ENCODE measurements at regions not wholly inside any gene's neighbourhood (a gene's known extent, or its start where the extent isn't known, plus 50 kb on each side); places are given as distances from the start of the nearest gene placed in this dataset.

GRCh38 chr14:98433436-98433835 is 838.6 kb downstream of the BCL11B start:
- no peak for TF ChIP-seq CTCF (IDR thresholded peaks at IDR 0.05)
- TF ChIP-seq POLR2A (IDR thresholded peaks at IDR 0.05) = no peak
- TF ChIP-seq POLR2AphosphoS5 (IDR thresholded peaks at IDR 0.05) = no peak
- Histone ChIP-seq H3K4me3 (no peak overlapping the region), H3K36me3 (no peaks in the 10 kb centered on the region), H3K27ac (no peak overlapping the region), H3K27me3 (replicated peaks; ENCODE audit: insufficient read depth) (no peaks in the 10 kb centered on the region), H3K4me1 (replicated peaks) (no peaks in the 10 kb centered on the region), H3K9me3 (no peaks in the 10 kb centered on the region)
- intact Hi-C loops (cut with DNase I) = no loop called here
- WGBS = 73% methylated on average over 4 of the region's 4 CpGs
- no peak for DNase-seq (ENCODE audit: low spot score)

GRCh38 chr14:98437113-98437512 is 834.9 kb downstream of the BCL11B start:
- no peaks in the 10 kb centered on the region for H3K9me3 ChIP-seq
- no peak overlapping the region for H3K4me3 ChIP-seq
- intact Hi-C loops (cut with DNase I) = no loop called here
- no peak overlapping the region for H3K27ac ChIP-seq
- DNase-seq (ENCODE audit: low spot score) = no peak
- H3K4me1 ChIP-seq (replicated peaks) = no peaks in the 10 kb centered on the region
- H3K27me3 ChIP-seq (replicated peaks; ENCODE audit: insufficient read depth) = no peaks in the 10 kb centered on the region
- WGBS = 96% methylated on average over 2 of the region's 2 CpGs
- no peak for TF ChIP-seq POLR2A (IDR thresholded peaks at IDR 0.05)
- TF ChIP-seq CTCF (IDR thresholded peaks at IDR 0.05) = no peak
- no peaks in the 10 kb centered on the region for H3K36me3 ChIP-seq

GRCh38 chr14:98444077-98444476 is 827.9 kb downstream of the BCL11B start:
- intact Hi-C loops (cut with DNase I) = no loop called here
- Histone ChIP-seq H3K27me3 (replicated peaks; ENCODE audit: insufficient read depth) (no peaks in the 10 kb centered on the region), H3K9me3 (no peaks in the 10 kb centered on the region), H3K36me3 (no peaks in the 10 kb centered on the region), H3K4me1 (replicated peaks) (no peaks in the 10 kb centered on the region), H3K27ac (no peak overlapping the region), H3K4me3 (no peak overlapping the region)
- TF ChIP-seq CTCF (IDR thresholded peaks at IDR 0.05) (no peak), POLR2A (IDR thresholded peaks at IDR 0.05) (no peak), POLR2AphosphoS5 (IDR thresholded peaks at IDR 0.05) (no peak)
- 81% methylated on average over 2 of the region's 2 CpGs for WGBS
- no peak for DNase-seq (ENCODE audit: low spot score)

GRCh38 chr14:98445718-98446117 is 826.3 kb downstream of the BCL11B start:
- Histone ChIP-seq H3K9me3 (no peaks in the 10 kb centered on the region), H3K36me3 (no peaks in the 10 kb centered on the region), H3K27ac (no peak overlapping the region), H3K4me1 (replicated peaks) (no peaks in the 10 kb centered on the region), H3K27me3 (replicated peaks; ENCODE audit: insufficient read depth) (no peaks in the 10 kb centered on the region), H3K4me3 (no peak overlapping the region)
- intact Hi-C loops (cut with DNase I) = no loop called here
- WGBS = 54% methylated on average over 2 of the region's 2 CpGs
- no peak for TF ChIP-seq POLR2AphosphoS5 (IDR thresholded peaks at IDR 0.05)
- TF ChIP-seq POLR2A (IDR thresholded peaks at IDR 0.05) = no peak
- TF ChIP-seq CTCF (IDR thresholded peaks at IDR 0.05) = no peak
- no peak for DNase-seq (ENCODE audit: low spot score)

- no peak for DNase-seq (ENCODE audit: low spot score)
- no peaks in the 10 kb centered on the region for H3K9me3 ChIP-seq
- intact Hi-C loops (cut with DNase I) = no loop called here
- no peak overlapping the region for H3K27ac ChIP-seq
- H3K4me1 ChIP-seq (replicated peaks) = no peaks in the 10 kb centered on the region
- TF ChIP-seq CTCF (IDR thresholded peaks at IDR 0.05) (no peak), POLR2A (IDR thresholded peaks at IDR 0.05) (no peak)
- 71% methylated on average over 3 of the region's 3 CpGs for WGBS
- H3K4me3 ChIP-seq = no peak overlapping the region
- no peaks in the 10 kb centered on the region for H3K27me3 ChIP-seq (replicated peaks; ENCODE audit: insufficient read depth)
- no peaks in the 10 kb centered on the region for H3K36me3 ChIP-seq
These were observed 825.5 kb downstream of the BCL11B start for GRCh38 chr14:98446508-98446907.

All from prostate gland (tissue), 2 donors.